A549 (cell line): ENCODE measurements at regions not wholly inside any gene's neighbourhood (a gene's known extent, or its start where the extent isn't known, plus 50 kb on each side); places are given as distances from the start of the nearest gene placed in this dataset.
A peak's percentile ranks its signal among the peaks of the same experiment; 100 is the strongest.

Source experiments
- ATAC-seq, 2 experiments: fragments of 200-7000 bp in 1 of 2; fragments of >200 bp in 1 of 2; cut with Nextera tagmentation in 1 of 2; cut with Tn5 transposase in 1 of 2; 3 replicates each; pipeline versions ENCODE4 v1.8.0 to v1.9.1; 2018 to 2020; ENCODE audit warnings: mild to moderate bottlenecking in 1 of 2, moderate library complexity in 1 of 2
- CTCF ChIA-PET: fragments of 300-600 bp; sonication (Branson Sonifier 250); formaldehyde crosslinking; extraction: SDS; loops from one replicate; lab custom pipeline; 2021; ENCODE audit warnings: antibody characterized with exemption, inconsistent platforms; lab: Yijun Ruan, JAX
- POLR2A ChIA-PET: fragments of 350-600 bp; formaldehyde crosslinking; extraction: SDS; loops from one replicate; lab custom pipeline; 2021; ENCODE audit warnings: antibody characterized with exemption, inconsistent platforms; lab: Yijun Ruan, JAX
- DNase-seq, 2 experiments: peaks; one replicate each; pipeline versions ENCODE4 v3.0.0 to v3.0.0-alpha.2; 2011 to 2016; ENCODE audit warnings: low read depth in 1 of 2, low spot score in 1 of 2
- FAIRE-seq: peaks from 2 replicates; lab custom pipeline; 2011; peaks lifted over from hg19 to GRCh38; lab: Jason Lieb, UNC
- H3K27ac ChIP-seq, 2 experiments: fragments of >200 bp; sonication (Bioruptor Twin); formaldehyde crosslinking; 3 replicates each; pipeline ENCODE4 v1.5.1; 2016 to 2017
- H3K4me1 ChIP-seq: fragments of >200 bp; sonication (Bioruptor Twin); formaldehyde crosslinking; 3 replicates; pipeline ENCODE4 v1.6.1; 2016
- H3K4me2 ChIP-seq: fragments of >200 bp; sonication (Bioruptor Twin); formaldehyde crosslinking; 3 replicates; pipeline ENCODE4 v1.6.1; 2016
- H3K4me3 ChIP-seq: fragments of >200 bp; sonication (Bioruptor Twin); formaldehyde crosslinking; 3 replicates; pipeline ENCODE4 v1.5.1; 2016
- H3K9me3 ChIP-seq: fragments of >200 bp; sonication (Bioruptor Twin); formaldehyde crosslinking; 3 replicates; pipeline ENCODE4 v1.6.1; 2016
- CEBPB ChIP-seq, 2 experiments: fragments of >200 bp in 1 of 2; sonication (Bioruptor Twin) in 1 of 2; formaldehyde crosslinking in 1 of 2; IDR thresholded peaks; 2 replicates each; pipeline ENCODE4 v1.6.1; 2012 to 2016
- CHD2 ChIP-seq: fragments of 150-350 bp; IDR thresholded peaks from 2 replicates; pipeline ENCODE4 v1.6.1; 2014; ENCODE audit warnings: low read length; ENCODE audit not compliant: partially characterized antibody
- EHMT2 ChIP-seq: fragments of 200-600 bp; sonication (generic); IDR thresholded peaks from 2 replicates; pipeline ENCODE4 v1.6.1; 2016; ENCODE audit warnings: antibody characterized with exemption, low read depth, mild to moderate bottlenecking, moderate library complexity
- EP300 ChIP-seq, 2 experiments: fragments of >200 bp; sonication (Bioruptor Twin); formaldehyde crosslinking; IDR thresholded peaks; 2 replicates in 1 of 2; 3 replicates in 1 of 2; pipeline ENCODE4 v1.6.1; 2016 to 2017
- ESRRA ChIP-seq: fragments of 150-350 bp; IDR thresholded peaks from 2 replicates; pipeline ENCODE4 v1.6.1; 2014; ENCODE audit warnings: mild to moderate bottlenecking, low read length, borderline replicate concordance
- GATA3 ChIP-seq: IDR thresholded peaks from 2 replicates; pipeline ENCODE4 v1.6.1; 2012; ENCODE audit warnings: borderline replicate concordance
- HEYL ChIP-seq: fragments of 250-450 bp; sonication (Bioruptor Pico); IDR thresholded peaks from 2 replicates; pipeline ENCODE4 v1.8.0; 2021; ENCODE audit warnings: mild to moderate bottlenecking, moderate library complexity
- HOXA7 ChIP-seq: fragments of 250-450 bp; sonication (Bioruptor Pico); IDR thresholded peaks from 2 replicates; pipeline ENCODE4 v1.5.0; 2020; ENCODE audit warnings: mild to moderate bottlenecking, moderate library complexity
- JUNB ChIP-seq: fragments of >200 bp; sonication (Bioruptor Twin); formaldehyde crosslinking; IDR thresholded peaks from 2 replicates; pipeline ENCODE4 v1.6.1; 2016
- KDM1A ChIP-seq: fragments of 200-600 bp; sonication (generic); IDR thresholded peaks from 2 replicates; pipeline ENCODE4 v1.6.1; 2016; ENCODE audit warnings: low read depth, mild to moderate bottlenecking
- MAFK ChIP-seq: fragments of 450-650 bp; IDR thresholded peaks from 2 replicates; pipeline ENCODE4 v1.6.1; 2014; ENCODE audit not compliant: partially characterized antibody
- MAX ChIP-seq: IDR thresholded peaks from 2 replicates; pipeline ENCODE4 v1.6.1; 2012
- MAZ ChIP-seq: fragments of 150-350 bp; IDR thresholded peaks from 2 replicates; pipeline ENCODE4 v1.6.1; 2014; ENCODE audit warnings: antibody characterized with exemption, low read depth, low read length, borderline replicate concordance
- NFE2L2 ChIP-seq: fragments of 150-350 bp; conservative IDR thresholded peaks from 2 replicates; pipeline ENCODE4 v1.6.1; 2014; ENCODE audit warnings: low read length
- PBX3 ChIP-seq: IDR thresholded peaks from 2 replicates; pipeline ENCODE4 v1.6.1; 2012
- POLR2A ChIP-seq: IDR thresholded peaks from 2 replicates; pipeline ENCODE4 v1.6.1; 2012; ENCODE audit warnings: mild to moderate bottlenecking, low read length
- RAD21 ChIP-seq, 2 experiments: fragments of >200 bp in 1 of 2; sonication (Bioruptor Twin) in 1 of 2; formaldehyde crosslinking in 1 of 2; IDR thresholded peaks in 1 of 2; conservative IDR thresholded peaks in 1 of 2; 2 replicates in 1 of 2; 3 replicates in 1 of 2; pipeline ENCODE4 v1.6.1; 2012 to 2018; ENCODE audit warnings: inconsistent platforms in 1 of 2
- RARB ChIP-seq: fragments of 250-450 bp; sonication (Bioruptor Pico); IDR thresholded peaks from 2 replicates; pipeline ENCODE4 v1.8.0; 2021; ENCODE audit warnings: mild to moderate bottlenecking, moderate library complexity
- SMC3 ChIP-seq: fragments of >200 bp; sonication (Bioruptor Twin); formaldehyde crosslinking; IDR thresholded peaks from 3 replicates; pipeline ENCODE4 v1.6.1; 2018; ENCODE audit warnings: inconsistent platforms
- TP53 ChIP-seq: fragments of 250-450 bp; sonication (Bioruptor Pico); IDR thresholded peaks from 2 replicates; pipeline ENCODE4 v1.5.0; 2021; ENCODE audit warnings: mild to moderate bottlenecking, moderate library complexity
- ZC3H11A ChIP-seq: fragments of 450-650 bp; IDR thresholded peaks from 2 replicates; pipeline ENCODE4 v1.6.1; 2014; ENCODE audit warnings: antibody characterized with exemption, mild to moderate bottlenecking
- ZNF302 ChIP-seq: fragments of 250-450 bp; sonication (Bioruptor Pico); IDR thresholded peaks from 2 replicates; pipeline ENCODE4 v1.9.0; 2021; ENCODE audit warnings: inconsistent platforms, mild to moderate bottlenecking, moderate library complexity
- WGBS: methylation state at CpG from one replicate; pipeline ENCODE4 v1.1.6; 2017; ENCODE audit errors: missing lambda C conversion rate; 5-methylcytosine and 5-hydroxymethylcytosine counted together

GRCh38 chr13:103218253-103218652 is 152.0 kb upstream of the SLC10A2 start:
- ATAC-seq (no peak), FAIRE-seq (no peak), DNase-seq (no peak)
- Histone ChIP-seq H3K9me3 (no peaks in the 10 kb centered on the region), H3K4me1 (no peaks in the 10 kb centered on the region), H3K4me3 (no peak overlapping the region), H3K4me2 (no peak overlapping the region), H3K27ac (no peak overlapping the region)
- CTCF ChIA-PET = no interaction called here
- 72% methylated on average over 1 of the region's 1 CpG for WGBS
- TF ChIP-seq SMC3 (no peak), PBX3 (no peak), EP300 (IDR thresholded peaks at IDR 0.05) (no peak), RAD21 (conservative IDR thresholded peaks at IDR 0.05 in 1 of 2, IDR thresholded peaks at IDR 0.05 in 1 of 2) (no peak)
- POLR2A ChIA-PET = no interaction called here

GRCh38 chr13:103213152-103213551 is 146.9 kb upstream of the SLC10A2 start:
- ATAC-seq (no peak), DNase-seq (no peak)
- H3K9me3 ChIP-seq = no peaks in the 10 kb centered on the region

GRCh38 chr13:103210348-103210747 is 144.1 kb upstream of the SLC10A2 start:
- ChIA-PET CTCF (no interaction called here), POLR2A (no interaction called here)
- 11% methylated on average over 4 of the region's 4 CpGs for WGBS
- no peak overlapping the region for H3K4me3 ChIP-seq
- TF ChIP-seq ESRRA = no peak
- TF ChIP-seq MAFK = peak; percentile 86
- no peak for TF ChIP-seq HEYL (CRISPR knock-in tag)
- no peak for DNase-seq
- no peak overlapping the region for H3K4me2 ChIP-seq
- FAIRE-seq = no peak
- no peak for ATAC-seq
- H3K9me3 ChIP-seq = no peaks in the 10 kb centered on the region
- no peak overlapping the region for H3K27ac ChIP-seq
- no peaks in the 10 kb centered on the region for H3K4me1 ChIP-seq

More at GRCh38 chr13:103213152-103213551, 146.9 kb upstream of the SLC10A2 start:
- Histone ChIP-seq H3K4me1 (no peaks in the 10 kb centered on the region), H3K4me2 (no peak overlapping the region)
- FAIRE-seq = no peak
- POLR2A ChIA-PET = no interaction called here
- WGBS = 13% methylated on average over 7 of the region's 7 CpGs
- TF ChIP-seq CEBPB (IDR thresholded peaks at IDR 0.05) (no peak), TP53 (no peak), POLR2A (no peak), EHMT2 (no peak), CHD2 (no peak), ZNF302 (CRISPR knock-in tag) (no peak), HOXA7 (CRISPR knock-in tag) (no peak), MAX (no peak), ZC3H11A (no peak), GATA3 (no peak)
- TF ChIP-seq, all 56 proteins: peak for 0
- Histone ChIP-seq H3K4me3 (no peak overlapping the region), H3K27ac (no peak overlapping the region)
- CTCF ChIA-PET = no interaction called here

GRCh38 chr13:103203735-103204330 is 137.6 kb upstream of the SLC10A2 start:
- Histone ChIP-seq H3K4me3 (no peak overlapping the region), H3K4me1 (no peaks in the 10 kb centered on the region), H3K27ac (no peak overlapping the region), H3K9me3 (no peaks in the 10 kb centered on the region), H3K4me2 (no peak overlapping the region)
- no peak for TF ChIP-seq KDM1A
- TF ChIP-seq RAD21 (conservative IDR thresholded peaks at IDR 0.05 in 1 of 2, IDR thresholded peaks at IDR 0.05 in 1 of 2) = no peak
- TF ChIP-seq HOXA7 (CRISPR knock-in tag) = no peak
- TF ChIP-seq MAZ = no peak
- TF ChIP-seq MAX = no peak
- TF ChIP-seq CHD2 = no peak
- no peak for TF ChIP-seq RARB (CRISPR knock-in tag)
- no peak for TF ChIP-seq JUNB
- no peak for TF ChIP-seq NFE2L2
- POLR2A ChIA-PET = no interaction called here
- no peak for DNase-seq
- no peak for ATAC-seq
- CTCF ChIA-PET = interaction anchor here (1.5 kb wide), 1 partner anchor 15 kb away, joined by 3 read pairs; no protein-coding TSS in a partner anchor
- FAIRE-seq = no peak
